Calu3 (cell line): ENCODE measurements at regions not wholly inside any gene's neighbourhood (a gene's known extent, or its start where the extent isn't known, plus 50 kb on each side); places are given as distances from the start of the nearest gene placed in this dataset.

Experiments
- BruUV-seq: library from RNA; stranded (reverse); fragments of 400-500 nt; replicated peaks from 2 replicates; lab custom pipeline; 2021; lab: Mats Ljungman, UMichigan
- CTCF ChIA-PET: fragments of 300-600 bp; sonication (Branson Sonifier 250); formaldehyde crosslinking; loops from one replicate; lab custom pipeline; 2022; ENCODE audit warnings: antibody characterized with exemption; lab: Charles Lee
- DNase-seq: peaks from one replicate; pipeline ENCODE4 v3.0.0; 2022
- H3K27ac Mint-ChIP-seq: one replicate; pipeline ENCODE4 v1.8.0; 2022; ENCODE audit warnings: mixed read lengths; ENCODE audit not compliant: unreplicated experiment
- H3K27me3 Mint-ChIP-seq: one replicate; pipeline ENCODE4 v1.8.0; 2022; ENCODE audit warnings: mixed read lengths; ENCODE audit not compliant: unreplicated experiment
- H3K36me3 Mint-ChIP-seq: one replicate; pipeline ENCODE4 v1.8.0; 2022; ENCODE audit warnings: mild to moderate bottlenecking, moderate library complexity, mixed read lengths; ENCODE audit not compliant: insufficient read depth, unreplicated experiment
- H3K4me1 Mint-ChIP-seq: one replicate; pipeline ENCODE4 v1.8.0; 2022; ENCODE audit warnings: mild to moderate bottlenecking, low read depth, mixed read lengths; ENCODE audit not compliant: unreplicated experiment
- H3K4me3 Mint-ChIP-seq: one replicate; pipeline ENCODE4 v1.8.0; 2022; ENCODE audit warnings: mild to moderate bottlenecking, low read depth, moderate library complexity, mixed read lengths; ENCODE audit not compliant: unreplicated experiment
- H3K9me3 Mint-ChIP-seq: one replicate; pipeline ENCODE4 v1.8.0; 2022; ENCODE audit warnings: low read depth, mixed read lengths; ENCODE audit not compliant: unreplicated experiment
- intact Hi-C: fragments of 100-400 bp; cut with micrococcal nuclease; formaldehyde crosslinking; loops from one replicate; pipeline ENCODE4 v1.10.0; 2022; ENCODE audit not compliant: unreplicated experiment
- TF ChIP-seq, protein P1 (sequence below): fragments of 200-600 bp; IDR thresholded peaks from one replicate; pipeline ENCODE4 v1.8.0; 2022; ENCODE audit warnings: antibody characterized with exemption; ENCODE audit not compliant: unreplicated experiment

GRCh38 chr1:47645151-47645550 is 207.3 kb downstream of the FOXD2 start:
- Mint-ChIP-seq H3K4me1 (peaks cover 22% of the 10 kb centered on the region), H3K9me3 (no peaks in the 10 kb centered on the region), H3K27me3 (peaks cover 36% of the 10 kb centered on the region), H3K27ac (no peak overlapping the region), H3K4me3 (no peak overlapping the region), H3K36me3 (peaks cover 3% of the 10 kb centered on the region)
- TF ChIP-seq, protein P1, sequence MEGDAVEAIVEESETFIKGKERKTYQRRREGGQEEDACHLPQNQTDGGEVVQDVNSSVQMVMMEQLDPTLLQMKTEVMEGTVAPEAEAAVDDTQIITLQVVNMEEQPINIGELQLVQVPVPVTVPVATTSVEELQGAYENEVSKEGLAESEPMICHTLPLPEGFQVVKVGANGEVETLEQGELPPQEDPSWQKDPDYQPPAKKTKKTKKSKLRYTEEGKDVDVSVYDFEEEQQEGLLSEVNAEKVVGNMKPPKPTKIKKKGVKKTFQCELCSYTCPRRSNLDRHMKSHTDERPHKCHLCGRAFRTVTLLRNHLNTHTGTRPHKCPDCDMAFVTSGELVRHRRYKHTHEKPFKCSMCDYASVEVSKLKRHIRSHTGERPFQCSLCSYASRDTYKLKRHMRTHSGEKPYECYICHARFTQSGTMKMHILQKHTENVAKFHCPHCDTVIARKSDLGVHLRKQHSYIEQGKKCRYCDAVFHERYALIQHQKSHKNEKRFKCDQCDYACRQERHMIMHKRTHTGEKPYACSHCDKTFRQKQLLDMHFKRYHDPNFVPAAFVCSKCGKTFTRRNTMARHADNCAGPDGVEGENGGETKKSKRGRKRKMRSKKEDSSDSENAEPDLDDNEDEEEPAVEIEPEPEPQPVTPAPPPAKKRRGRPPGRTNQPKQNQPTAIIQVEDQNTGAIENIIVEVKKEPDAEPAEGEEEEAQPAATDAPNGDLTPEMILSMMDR = no peak
- no TSS peak for BruUV-seq
- intact Hi-C loops = no loop called here
- no peak for DNase-seq
- CTCF ChIA-PET = interaction anchor here (0.5 kb wide), 1 partner anchor 1414 kb away, joined by 3 read pairs; no protein-coding TSS in a partner anchor

DNA sequence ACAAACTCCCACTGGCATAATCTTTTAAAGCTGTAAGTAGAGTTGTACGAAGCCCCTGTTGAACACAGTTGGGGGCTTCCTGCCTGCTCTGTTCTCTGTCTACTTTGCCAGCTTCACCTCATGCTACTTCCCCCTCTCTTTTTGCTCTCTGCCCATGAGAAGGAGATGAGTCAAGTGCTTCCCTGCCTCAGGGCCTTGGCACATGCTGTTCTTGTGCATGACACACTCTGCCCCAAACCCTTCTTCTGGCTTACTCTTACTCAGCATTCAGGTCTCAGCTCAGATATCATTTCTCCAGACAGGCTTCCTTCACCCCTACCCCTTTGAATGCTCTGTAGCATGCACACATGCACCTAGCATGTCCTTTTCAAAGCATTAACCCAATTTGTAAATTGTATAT is 208.8 kb downstream of the FOXD2 start:
- TF ChIP-seq, protein P1 = no peak
- BruUV-seq = no TSS peak
- intact Hi-C loops = no loop called here
- H3K4me1 Mint-ChIP-seq = peaks cover 36% of the 10 kb centered on the region
- H3K36me3 Mint-ChIP-seq = peaks cover 8% of the 10 kb centered on the region
- no peak overlapping the region for H3K4me3 Mint-ChIP-seq
- DNase-seq = no peak
- H3K27ac Mint-ChIP-seq = no peak overlapping the region
- H3K27me3 Mint-ChIP-seq = peaks cover 36% of the 10 kb centered on the region
- CTCF ChIA-PET = no interaction called here
- H3K9me3 Mint-ChIP-seq = no peaks in the 10 kb centered on the region

DNA sequence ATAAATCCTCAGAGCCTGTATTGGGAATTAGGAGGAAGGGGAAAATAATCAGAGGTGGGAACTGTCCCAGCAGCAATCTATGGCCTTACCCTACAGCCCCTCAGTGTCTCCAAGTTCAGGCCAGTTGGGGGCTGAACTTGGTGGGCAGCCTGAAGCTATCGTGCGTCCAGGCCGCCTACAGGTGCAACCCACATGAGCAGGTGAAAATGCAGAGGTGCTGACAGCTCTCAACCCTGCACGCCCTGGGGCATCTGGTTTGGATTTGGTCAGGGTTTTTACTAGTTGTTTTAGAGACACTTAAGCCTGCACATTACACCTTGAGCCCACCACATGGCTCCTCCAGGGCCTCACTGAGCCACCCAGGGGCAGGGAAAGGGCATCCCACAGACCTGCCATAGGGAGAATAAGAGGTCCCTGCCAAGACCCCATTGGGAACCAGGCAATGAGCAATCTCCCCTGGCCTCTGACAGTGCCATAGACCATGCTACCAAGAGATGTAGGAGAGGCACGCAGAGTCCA is 209.5 kb downstream of the FOXD2 start:
- intact Hi-C loops = no loop called here

DNA sequence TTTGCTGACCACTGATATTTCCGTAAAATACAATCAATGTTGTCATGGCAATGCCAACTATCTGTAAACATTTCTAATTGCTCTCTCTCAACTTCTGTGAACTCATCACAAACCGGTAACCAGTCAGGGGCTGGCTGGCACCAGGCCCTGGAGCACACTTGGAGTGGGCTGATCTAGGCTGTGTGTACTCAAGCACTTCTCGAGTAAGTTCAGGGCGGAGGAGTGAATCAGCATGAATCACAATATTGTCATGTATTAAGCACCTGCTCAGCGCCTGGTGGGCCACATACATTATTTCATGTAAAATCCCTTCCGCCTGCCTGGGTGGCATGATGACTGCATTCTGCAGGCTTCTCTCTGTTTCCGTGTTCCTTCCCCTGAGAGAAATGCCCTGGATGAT is 212.4 kb downstream of the FOXD2 start:
- TF ChIP-seq, protein P1 = no peak
- no peaks in the 10 kb centered on the region for H3K9me3 Mint-ChIP-seq
- H3K4me1 Mint-ChIP-seq = peaks cover 41% of the 10 kb centered on the region
- BruUV-seq = no TSS peak
- peaks cover 10% of the 10 kb centered on the region for H3K27me3 Mint-ChIP-seq
- intact Hi-C loops = loop anchor here (5.0 kb wide), 1 partner anchor 62 kb away; no protein-coding TSS in a partner anchor
- peaks cover 8% of the 10 kb centered on the region for H3K36me3 Mint-ChIP-seq
- CTCF ChIA-PET = interaction anchor here (1.5 kb wide), 1 partner anchor 76 kb away, joined by 3 read pairs; no protein-coding TSS in a partner anchor
- DNase-seq = peak; percentile 87
- H3K4me3 Mint-ChIP-seq = no peak overlapping the region
- peak overlapping the region; percentile 88 for H3K27ac Mint-ChIP-seq

More for the DNA sequence above, 209.5 kb downstream of the FOXD2 start:
- peaks cover 8% of the 10 kb centered on the region for H3K36me3 Mint-ChIP-seq
- no peak for DNase-seq
- CTCF ChIA-PET = no interaction called here
- H3K9me3 Mint-ChIP-seq = no peaks in the 10 kb centered on the region
- TF ChIP-seq, protein P1 = no peak
- H3K4me1 Mint-ChIP-seq = peaks cover 42% of the 10 kb centered on the region
- H3K27me3 Mint-ChIP-seq = peaks cover 29% of the 10 kb centered on the region
- H3K27ac Mint-ChIP-seq = no peak overlapping the region
- H3K4me3 Mint-ChIP-seq = no peak overlapping the region
- no TSS peak for BruUV-seq
